K562 (cell line): ENCODE measurements at regions not wholly inside any gene's neighbourhood (a gene's known extent, or its start where the extent isn't known, plus 50 kb on each side); places are given as distances from the start of the nearest gene placed in this dataset.

Experiments
- ATAC-seq: fragments of 200-7000 bp; cut with Tn5 transposase; 3 replicates; pipeline ENCODE4 v1.9.1; 2020; ENCODE audit warnings: moderate library complexity
- BruUV-seq: library from RNA; stranded (reverse); fragments of 400-500 nt; replicated peaks from 2 replicates; lab custom pipeline; 2021; lab: Mats Ljungman, UMichigan
- CTCF ChIA-PET: fragments of 300-600 bp; formaldehyde crosslinking; extraction: SDS; loops from one replicate; lab custom pipeline; 2021; ENCODE audit warnings: low intra/inter-chr PET ratio; lab: Yijun Ruan, JAX
- POLR2A ChIA-PET: fragments of 300-600, 350-650 bp; sonication (Branson Sonifier 250); formaldehyde crosslinking; extraction: SDS; loops from one replicate; lab custom pipeline; 2021; ENCODE audit warnings: antibody characterized with exemption, inconsistent platforms; lab: Yijun Ruan, JAX
- DNase-seq, 4 experiments: peaks; one replicate each; pipeline versions ENCODE4 v3.0.0 to v3.0.0-alpha.2; 2011 to 2018; ENCODE audit warnings: low spot score in 3 of 4, mixed read lengths in 3 of 4; ENCODE audit errors: extremely low read depth in 1 of 4
- FAIRE-seq: peaks from 2 replicates; lab custom pipeline; 2011; peaks lifted over from hg19 to GRCh38; lab: Jason Lieb, UNC
- H2AFZ ChIP-seq: 2 replicates; pipeline ENCODE4 v1.6.0; 2011; ENCODE audit warnings: low read depth, low read length, control low read depth, inconsistent platforms
- H3K27ac ChIP-seq: fragments of 200-600 bp; 3 replicates; pipeline ENCODE4 v1.8.0; 2011; ENCODE audit warnings: low read depth, mild to moderate bottlenecking, control low read depth, inconsistent platforms, low read length, moderate library complexity, mixed read lengths; ENCODE audit errors: extremely low read depth
- H3K27me3 ChIP-seq, 2 experiments: fragments of 300-600 bp in 1 of 2; 2 replicates in 1 of 2; 3 replicates in 1 of 2; pipeline versions ENCODE4 v1.6.0 to v1.8.0; 2011; ENCODE audit warnings: inconsistent platforms in 2 of 2, low read length in 2 of 2, mild to moderate bottlenecking in 1 of 2, mixed read lengths in 1 of 2, moderate library complexity in 1 of 2; ENCODE audit not compliant: control insufficient read depth in 2 of 2, insufficient read depth in 2 of 2
- H3K36me3 ChIP-seq: fragments of 300-600 bp; 3 replicates; pipeline ENCODE4 v1.8.0; 2011; ENCODE audit warnings: mild to moderate bottlenecking, low read length, inconsistent platforms; ENCODE audit not compliant: control insufficient read depth, insufficient read depth
- H3K4me1 ChIP-seq, 2 experiments: fragments of 200-600 bp in 1 of 2; replicated peaks in 1 of 2; 2 replicates in 1 of 2; 3 replicates in 1 of 2; pipeline versions ENCODE4 v1.5.1 to v1.8.0; 2011; ENCODE audit warnings: inconsistent platforms in 2 of 2, low read length in 2 of 2, mild to moderate bottlenecking in 1 of 2, mixed read lengths in 1 of 2, moderate library complexity in 1 of 2; ENCODE audit not compliant: control insufficient read depth in 2 of 2, insufficient read depth in 2 of 2
- H3K4me2 ChIP-seq: 2 replicates; pipeline ENCODE4 v1.6.1; 2011; ENCODE audit warnings: low read length, control low read depth, inconsistent platforms, mixed read lengths; ENCODE audit not compliant: insufficient read depth
- H3K4me3 ChIP-seq: fragments of 200-600 bp; sonication (generic), shearing (Covaris generic); 2 replicates; pipeline ENCODE4 v1.5.1; 2016; ENCODE audit warnings: control low read depth, inconsistent platforms
- H3K79me2 ChIP-seq: fragments of 200-600 bp; 3 replicates; pipeline ENCODE4 v1.8.0; 2011; ENCODE audit warnings: low read length, inconsistent platforms; ENCODE audit not compliant: control insufficient read depth, insufficient read depth
- H3K9ac ChIP-seq, 2 experiments: 2 replicates each; pipeline versions ENCODE4 v1.6.0 to v1.6.1; 2011; ENCODE audit warnings: low read depth in 2 of 2, low read length in 2 of 2, control low read depth in 1 of 2, inconsistent platforms in 1 of 2, mild to moderate bottlenecking in 1 of 2, mixed read lengths in 1 of 2; ENCODE audit not compliant: insufficient read depth in 1 of 2
- H3K9me1 ChIP-seq: one replicate; pipeline ENCODE4 v1.6.0; 2011; ENCODE audit warnings: inconsistent platforms, mild to moderate bottlenecking, low read length, moderate library complexity; ENCODE audit not compliant: control insufficient read depth, insufficient read depth
- H3K9me3 ChIP-seq: replicated peaks from 2 replicates; pipeline ENCODE4 v1.5.1; 2011; ENCODE audit warnings: low read depth, low read length, inconsistent platforms; ENCODE audit not compliant: control insufficient read depth, insufficient read depth
- H4K20me1 ChIP-seq: replicated peaks from 2 replicates; pipeline ENCODE4 v1.6.1; 2011; ENCODE audit warnings: low read length, inconsistent platforms, mixed read lengths; ENCODE audit not compliant: control insufficient read depth, insufficient read depth
- BRD9 ChIP-seq: fragments of 450-650 bp; IDR thresholded peaks from 2 replicates; pipeline ENCODE4 v1.6.1; 2018; ENCODE audit warnings: low read depth; ENCODE audit not compliant: partially characterized antibody
- MAZ ChIP-seq, 2 experiments: fragments of 450-650 bp in 1 of 2; sonication (generic) in 1 of 2; formaldehyde crosslinking; IDR thresholded peaks in 1 of 2; conservative IDR thresholded peaks in 1 of 2; 2 replicates each; pipeline versions ENCODE4 v1.4.0 to v1.5.0; 2020; ENCODE audit warnings: mild to moderate bottlenecking in 1 of 2, missing genetic modification reagents in 1 of 2
- NBN ChIP-seq: fragments of 450-650 bp; IDR thresholded peaks from 2 replicates; pipeline ENCODE4 v1.6.1; 2016; ENCODE audit warnings: low read depth, mild to moderate bottlenecking
- ZKSCAN3 ChIP-seq: fragments of 250-450 bp; sonication (Bioruptor Pico); IDR thresholded peaks from 2 replicates; pipeline ENCODE4 v1.4.0; 2020
- ZKSCAN8 ChIP-seq: fragments of 200-800 bp; sonication (Bioruptor generic); IDR thresholded peaks from 2 replicates; pipeline ENCODE4 v1.6.1; 2016; ENCODE audit warnings: missing genetic modification characterization, missing compliant biosample characterization
- ZNF583 ChIP-seq: fragments of 250-450 bp; sonication (Bioruptor Pico); IDR thresholded peaks from 2 replicates; pipeline ENCODE4 v1.4.0; 2020
- WGBS: fragments of 100-300 bp; shearing (Covaris generic); methylation state at CpG from one replicate; pipeline ENCODE4 v1.1.6; 2016; ENCODE audit warnings: low coverage, mixed read lengths; ENCODE audit not compliant: insufficient coverage; ENCODE audit errors: missing lambda C conversion rate; 5-methylcytosine and 5-hydroxymethylcytosine counted together
- in situ Hi-C: fragments of 300-500 bp; cut with MboI; formaldehyde crosslinking; loops from 4 replicates; pipeline ENCODE4 v1.15.0; 2018; ENCODE audit warnings: inconsistent platforms, mixed read lengths
- intact Hi-C: fragments of 100-400 bp; cut with micrococcal nuclease; formaldehyde crosslinking; loops from 2 replicates; pipeline ENCODE4 v1.14.2; 2022
- TF ChIP-seq, protein P1 (sequence below): fragments of 250-450 bp; sonication (Bioruptor Pico); IDR thresholded peaks from 2 replicates; pipeline ENCODE4 v1.5.0; 2020; ENCODE audit warnings: mild to moderate bottlenecking
- TF ChIP-seq, protein P2 (sequence below): fragments of 450-650 bp; IDR thresholded peaks from 2 replicates; pipeline ENCODE4 v1.6.1; 2016; ENCODE audit warnings: low read depth, mild to moderate bottlenecking, moderate library complexity
- TF ChIP-seq, protein P3 (sequence below): fragments of 250-450 bp; sonication (Bioruptor Pico); IDR thresholded peaks from 2 replicates; pipeline ENCODE4 v1.9.0; 2021; ENCODE audit warnings: mild to moderate bottlenecking, inconsistent platforms
- TF ChIP-seq, protein P4 (sequence below): fragments of 450-650 bp; IDR thresholded peaks from 2 replicates; pipeline ENCODE4 v1.6.1; 2016; ENCODE audit warnings: missing biosample characterization, missing genetic modification characterization
- TF ChIP-seq, protein P5 (sequence below): fragments of 450-650 bp; IDR thresholded peaks from 2 replicates; pipeline ENCODE4 v1.6.1; 2017; ENCODE audit warnings: mild to moderate bottlenecking, moderate library complexity
- TF ChIP-seq, protein P6 (sequence below): fragments of 250-450 bp; sonication (Bioruptor Pico); IDR thresholded peaks from 2 replicates; pipeline ENCODE4 v1.8.0; 2022; ENCODE audit warnings: inconsistent platforms, mild to moderate bottlenecking, moderate library complexity, borderline replicate concordance

DNA sequence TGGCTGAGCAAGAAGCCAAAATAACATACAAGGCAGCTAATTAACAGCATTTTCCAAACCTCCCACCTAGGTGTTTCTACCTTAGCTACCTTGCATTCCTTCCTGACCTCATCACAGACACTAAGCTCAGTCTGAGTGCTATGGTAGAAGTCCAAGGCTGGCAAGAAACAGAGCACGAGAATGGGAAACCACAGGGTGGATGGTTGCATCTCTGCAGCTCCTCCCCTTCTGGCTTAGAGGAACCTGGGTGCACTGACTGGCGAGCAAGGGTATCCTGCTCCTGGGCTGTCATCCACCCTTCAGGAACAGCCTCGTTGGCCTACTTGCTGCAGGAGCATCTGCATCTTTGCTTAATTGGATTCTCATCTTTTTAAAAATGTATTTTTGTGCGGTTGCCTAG lies 73.1 kb upstream of the KIRREL3 start (continued):
- TF ChIP-seq, protein P1, sequence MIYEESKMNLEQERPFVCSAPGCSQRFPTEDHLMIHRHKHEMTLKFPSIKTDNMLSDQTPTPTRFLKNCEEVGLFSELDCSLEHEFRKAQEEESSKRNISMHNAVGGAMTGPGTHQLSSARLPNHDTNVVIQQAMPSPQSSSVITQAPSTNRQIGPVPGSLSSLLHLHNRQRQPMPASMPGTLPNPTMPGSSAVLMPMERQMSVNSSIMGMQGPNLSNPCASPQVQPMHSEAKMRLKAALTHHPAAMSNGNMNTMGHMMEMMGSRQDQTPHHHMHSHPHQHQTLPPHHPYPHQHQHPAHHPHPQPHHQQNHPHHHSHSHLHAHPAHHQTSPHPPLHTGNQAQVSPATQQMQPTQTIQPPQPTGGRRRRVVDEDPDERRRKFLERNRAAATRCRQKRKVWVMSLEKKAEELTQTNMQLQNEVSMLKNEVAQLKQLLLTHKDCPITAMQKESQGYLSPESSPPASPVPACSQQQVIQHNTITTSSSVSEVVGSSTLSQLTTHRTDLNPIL (CRISPR knock-in tag): no peak

DNA sequence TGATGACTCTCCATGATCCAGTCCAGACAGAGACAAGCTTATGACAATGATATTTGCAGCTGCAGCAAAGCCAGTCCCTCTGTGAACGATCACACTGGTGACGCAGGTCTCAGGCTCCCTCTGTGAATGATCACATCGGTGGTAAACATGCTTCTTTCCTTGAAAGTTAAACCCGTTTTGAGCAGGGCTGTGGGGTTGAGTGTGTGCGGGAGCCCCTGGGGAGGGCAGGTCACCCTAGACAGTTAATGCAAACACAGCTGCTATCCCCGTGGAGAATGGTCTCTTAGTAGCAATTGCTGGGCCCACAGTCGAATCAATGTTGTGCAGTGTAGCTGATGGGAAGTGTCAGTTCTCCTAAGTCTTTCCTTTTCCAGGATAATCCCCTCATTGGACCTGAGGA lies 71.0 kb upstream of the KIRREL3 start:
- no peak for ATAC-seq
- FAIRE-seq: no peak
- Histone ChIP-seq H3K9me3 (no peaks in the 10 kb centered on the region), H3K36me3 (no peaks in the 10 kb centered on the region), H3K9ac (no peak overlapping the region), H3K4me1 (no peaks in the 10 kb centered on the region), H3K4me3 (no peak overlapping the region), H3K4me2 (no peak overlapping the region), H3K9me1 (peaks cover 2% of the 10 kb centered on the region), H2AFZ (no peak overlapping the region), H3K27ac (no peak overlapping the region), H3K79me2 (no peaks in the 10 kb centered on the region), H3K27me3 (no peaks in the 10 kb centered on the region), H4K20me1 (no peaks in the 10 kb centered on the region)
- ChIA-PET POLR2A (no interaction called here), CTCF (no interaction called here)
- in situ Hi-C loops: no loop called here
- DNase-seq: no peak
- 2% methylated on average over 7 of the region's 7 CpGs for WGBS
- no TSS peak for BruUV-seq
- intact Hi-C loops: loop anchor here (5.0 kb wide), 1 partner anchor 629 kb away; no protein-coding TSS in a partner anchor
- TF ChIP-seq BRD9 (no peak), ZKSCAN8 (no peak), ZNF583 (CRISPR knock-in tag) (no peak), NBN (no peak), ZKSCAN3 (CRISPR knock-in tag) (no peak), MAZ (CRISPR knock-in tag; conservative IDR thresholded peaks at IDR 0.05 in 1 of 2, IDR thresholded peaks at IDR 0.05 in 1 of 2) (no peak)
- TF ChIP-seq, protein P2, sequence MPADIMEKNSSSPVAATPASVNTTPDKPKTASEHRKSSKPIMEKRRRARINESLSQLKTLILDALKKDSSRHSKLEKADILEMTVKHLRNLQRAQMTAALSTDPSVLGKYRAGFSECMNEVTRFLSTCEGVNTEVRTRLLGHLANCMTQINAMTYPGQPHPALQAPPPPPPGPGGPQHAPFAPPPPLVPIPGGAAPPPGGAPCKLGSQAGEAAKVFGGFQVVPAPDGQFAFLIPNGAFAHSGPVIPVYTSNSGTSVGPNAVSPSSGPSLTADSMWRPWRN: no peak
- TF ChIP-seq, protein P3, sequence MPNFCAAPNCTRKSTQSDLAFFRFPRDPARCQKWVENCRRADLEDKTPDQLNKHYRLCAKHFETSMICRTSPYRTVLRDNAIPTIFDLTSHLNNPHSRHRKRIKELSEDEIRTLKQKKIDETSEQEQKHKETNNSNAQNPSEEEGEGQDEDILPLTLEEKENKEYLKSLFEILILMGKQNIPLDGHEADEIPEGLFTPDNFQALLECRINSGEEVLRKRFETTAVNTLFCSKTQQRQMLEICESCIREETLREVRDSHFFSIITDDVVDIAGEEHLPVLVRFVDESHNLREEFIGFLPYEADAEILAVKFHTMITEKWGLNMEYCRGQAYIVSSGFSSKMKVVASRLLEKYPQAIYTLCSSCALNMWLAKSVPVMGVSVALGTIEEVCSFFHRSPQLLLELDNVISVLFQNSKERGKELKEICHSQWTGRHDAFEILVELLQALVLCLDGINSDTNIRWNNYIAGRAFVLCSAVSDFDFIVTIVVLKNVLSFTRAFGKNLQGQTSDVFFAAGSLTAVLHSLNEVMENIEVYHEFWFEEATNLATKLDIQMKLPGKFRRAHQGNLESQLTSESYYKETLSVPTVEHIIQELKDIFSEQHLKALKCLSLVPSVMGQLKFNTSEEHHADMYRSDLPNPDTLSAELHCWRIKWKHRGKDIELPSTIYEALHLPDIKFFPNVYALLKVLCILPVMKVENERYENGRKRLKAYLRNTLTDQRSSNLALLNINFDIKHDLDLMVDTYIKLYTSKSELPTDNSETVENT: no peak
- TF ChIP-seq, protein P4, sequence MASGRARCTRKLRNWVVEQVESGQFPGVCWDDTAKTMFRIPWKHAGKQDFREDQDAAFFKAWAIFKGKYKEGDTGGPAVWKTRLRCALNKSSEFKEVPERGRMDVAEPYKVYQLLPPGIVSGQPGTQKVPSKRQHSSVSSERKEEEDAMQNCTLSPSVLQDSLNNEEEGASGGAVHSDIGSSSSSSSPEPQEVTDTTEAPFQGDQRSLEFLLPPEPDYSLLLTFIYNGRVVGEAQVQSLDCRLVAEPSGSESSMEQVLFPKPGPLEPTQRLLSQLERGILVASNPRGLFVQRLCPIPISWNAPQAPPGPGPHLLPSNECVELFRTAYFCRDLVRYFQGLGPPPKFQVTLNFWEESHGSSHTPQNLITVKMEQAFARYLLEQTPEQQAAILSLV (tag): no peak
- TF ChIP-seq, protein P5, sequence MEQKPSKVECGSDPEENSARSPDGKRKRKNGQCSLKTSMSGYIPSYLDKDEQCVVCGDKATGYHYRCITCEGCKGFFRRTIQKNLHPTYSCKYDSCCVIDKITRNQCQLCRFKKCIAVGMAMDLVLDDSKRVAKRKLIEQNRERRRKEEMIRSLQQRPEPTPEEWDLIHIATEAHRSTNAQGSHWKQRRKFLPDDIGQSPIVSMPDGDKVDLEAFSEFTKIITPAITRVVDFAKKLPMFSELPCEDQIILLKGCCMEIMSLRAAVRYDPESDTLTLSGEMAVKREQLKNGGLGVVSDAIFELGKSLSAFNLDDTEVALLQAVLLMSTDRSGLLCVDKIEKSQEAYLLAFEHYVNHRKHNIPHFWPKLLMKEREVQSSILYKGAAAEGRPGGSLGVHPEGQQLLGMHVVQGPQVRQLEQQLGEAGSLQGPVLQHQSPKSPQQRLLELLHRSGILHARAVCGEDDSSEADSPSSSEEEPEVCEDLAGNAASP: no peak
- TF ChIP-seq, protein P6, sequence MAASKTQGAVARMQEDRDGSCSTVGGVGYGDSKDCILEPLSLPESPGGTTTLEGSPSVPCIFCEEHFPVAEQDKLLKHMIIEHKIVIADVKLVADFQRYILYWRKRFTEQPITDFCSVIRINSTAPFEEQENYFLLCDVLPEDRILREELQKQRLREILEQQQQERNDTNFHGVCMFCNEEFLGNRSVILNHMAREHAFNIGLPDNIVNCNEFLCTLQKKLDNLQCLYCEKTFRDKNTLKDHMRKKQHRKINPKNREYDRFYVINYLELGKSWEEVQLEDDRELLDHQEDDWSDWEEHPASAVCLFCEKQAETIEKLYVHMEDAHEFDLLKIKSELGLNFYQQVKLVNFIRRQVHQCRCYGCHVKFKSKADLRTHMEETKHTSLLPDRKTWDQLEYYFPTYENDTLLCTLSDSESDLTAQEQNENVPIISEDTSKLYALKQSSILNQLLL: no peak
